Stimulated activated CD8-positive, alpha-beta memory T cell treated with anti-CD3 and anti-CD28 coated beads, Interleukin-12 subunit alpha, Interleukin-12 subunit beta, amount 100 ng/mL, for 4 hours (primary cell): ENCODE measurements at regions not wholly inside any gene's neighbourhood (a gene's known extent, or its start where the extent isn't known, plus 50 kb on each side); places are given as distances from the start of the nearest gene placed in this dataset.
"Not testable (repeated sequence)": the region's sequence is repeated elsewhere in the genome, so short reads cannot be mapped to it uniquely, and the experiment has no call there.

Experiments used
- DNase-seq: peaks from one replicate; pipeline ENCODE4 v3.0.0-alpha.2; 2020; ENCODE audit warnings: low read depth

- DNase-seq = no peak
Measured at GRCh38 chr15:91622235-91622634, 231.3 kb upstream of the SLCO3A1 start.

GRCh38 chr15:91622711-91623342 is 230.7 kb upstream of the SLCO3A1 start:
- no peak for DNase-seq

DNA sequence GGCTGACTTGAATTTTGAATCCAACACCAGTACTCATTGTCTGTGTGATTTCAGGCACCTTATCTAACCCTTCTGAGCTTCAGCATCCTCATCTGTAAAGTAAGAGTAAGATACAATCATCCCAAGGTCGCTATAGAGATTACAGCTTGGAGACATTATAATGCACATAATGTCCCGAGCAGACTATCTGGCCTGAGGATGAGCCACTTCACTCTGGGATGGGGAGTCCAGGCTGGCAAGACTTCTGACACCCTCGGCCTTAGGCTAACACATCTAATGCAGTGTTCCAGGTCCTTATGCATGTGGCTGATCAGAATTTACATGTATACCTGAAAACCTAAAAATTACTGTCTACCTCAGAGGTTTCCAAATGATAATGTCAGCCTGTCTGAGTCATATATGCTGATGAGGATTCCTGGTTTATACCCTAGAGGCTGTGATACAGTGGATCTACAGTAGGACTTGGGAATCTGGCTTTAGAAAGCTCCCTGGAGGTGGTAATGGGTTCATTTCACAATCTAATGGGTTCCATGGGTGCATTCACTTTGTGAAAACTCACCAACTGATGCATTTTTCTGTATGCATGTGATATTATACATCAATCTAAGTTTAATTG is 229.0 kb upstream of the SLCO3A1 start:
- DNase-seq = no peak

DNA sequence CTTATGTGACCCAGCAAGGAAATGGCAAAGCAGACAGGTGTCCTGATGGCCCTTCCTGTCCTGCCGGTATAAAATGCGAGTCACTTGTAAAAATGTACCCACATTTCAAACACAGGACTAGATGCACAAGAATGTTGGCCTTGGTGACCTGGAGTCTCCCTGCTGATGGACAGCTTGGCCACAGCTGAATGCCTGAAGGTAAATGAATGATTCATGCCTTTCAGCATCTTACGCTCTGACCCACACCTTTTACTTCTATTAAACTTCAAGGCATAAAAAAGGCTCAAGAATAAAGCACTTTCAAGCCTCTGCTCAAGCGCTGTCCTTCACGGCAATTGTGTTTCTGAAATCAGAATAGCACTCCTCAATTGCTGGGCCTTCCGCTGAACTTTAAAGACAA is 228.0 kb upstream of the SLCO3A1 start:
- DNase-seq = no peak

- DNase-seq = no peak
Measured at GRCh38 chr15:91627473-91628278, 225.8 kb upstream of the SLCO3A1 start.

- DNase-seq = no peak
Measured at GRCh38 chr15:91630090-91630489, 223.4 kb upstream of the SLCO3A1 start.

DNA sequence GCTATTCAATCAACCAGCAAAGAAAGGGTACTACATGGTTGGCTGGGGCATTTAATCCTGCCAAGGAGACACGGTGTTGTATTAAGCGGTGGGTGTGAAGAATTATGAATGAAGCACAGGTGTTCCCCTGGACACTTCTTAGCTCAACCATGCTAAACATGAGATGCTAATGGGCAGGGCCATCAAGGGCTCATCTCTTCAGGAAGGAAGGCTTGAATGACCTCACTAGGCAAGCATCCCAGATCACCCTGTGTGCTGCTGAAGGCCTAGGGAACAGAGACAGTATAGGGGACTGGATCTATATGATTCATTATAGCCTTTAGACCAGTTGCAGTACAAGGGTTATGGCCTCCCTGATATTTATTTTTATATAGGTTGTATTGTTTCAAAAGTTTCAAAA is 221.3 kb upstream of the SLCO3A1 start:
- DNase-seq = no peak

- no peak for DNase-seq
Measured at GRCh38 chr15:91632981-91633380, 220.5 kb upstream of the SLCO3A1 start.

- no peak for DNase-seq
Measured at GRCh38 chr15:91634179-91634578, 219.3 kb upstream of the SLCO3A1 start.

- no peak for DNase-seq
Measured at GRCh38 chr15:91635080-91635479, 218.4 kb upstream of the SLCO3A1 start.

DNA sequence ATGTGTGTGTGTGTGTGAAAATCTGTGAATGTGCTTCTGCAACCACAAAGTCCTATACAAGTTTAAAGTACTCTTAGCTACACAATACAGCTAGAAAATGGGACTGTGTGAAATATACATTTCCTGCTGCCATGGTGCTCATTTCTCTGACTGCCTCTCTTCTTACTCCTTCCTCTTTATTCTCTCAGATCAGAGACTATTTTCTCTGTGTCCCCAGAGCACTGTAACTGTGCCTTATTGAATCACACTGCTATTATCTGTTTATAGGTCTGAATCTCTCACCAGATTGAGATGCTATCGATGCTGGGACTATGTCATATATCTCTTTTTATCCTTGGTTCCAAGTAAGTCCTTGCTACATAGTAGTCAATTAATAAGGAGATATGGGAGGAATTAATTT is 217.9 kb upstream of the SLCO3A1 start:
- no peak for DNase-seq

GRCh38 chr15:91649016-91649415 is 204.5 kb upstream of the SLCO3A1 start:
- DNase-seq = no peak

DNA sequence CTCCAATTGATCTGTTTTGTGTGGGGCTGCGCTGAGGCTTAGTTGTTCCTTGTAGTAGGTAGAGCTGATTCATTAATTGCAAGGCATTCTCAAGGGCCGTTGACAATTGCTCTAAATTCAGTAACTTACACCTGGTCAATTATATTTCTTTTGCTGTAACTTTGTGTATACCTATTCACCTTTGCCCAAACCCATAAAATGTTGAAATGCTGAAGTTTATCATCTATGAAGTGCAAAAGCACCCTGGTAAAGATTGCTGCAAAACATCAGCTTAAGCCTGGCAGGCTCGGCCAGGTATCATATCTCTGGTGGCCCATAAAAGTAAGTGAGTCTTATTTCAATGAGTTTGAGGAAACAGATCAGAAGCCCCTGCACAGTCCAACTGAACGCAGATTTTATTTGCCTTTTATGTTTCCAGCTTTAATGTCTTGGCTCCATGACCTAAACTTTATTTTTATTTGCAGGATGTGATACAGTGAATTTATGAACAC is 203.6 kb upstream of the SLCO3A1 start:
- no peak for DNase-seq

GRCh38 chr15:91651251-91651650 is 202.3 kb upstream of the SLCO3A1 start:
- DNase-seq = no peak

DNA sequence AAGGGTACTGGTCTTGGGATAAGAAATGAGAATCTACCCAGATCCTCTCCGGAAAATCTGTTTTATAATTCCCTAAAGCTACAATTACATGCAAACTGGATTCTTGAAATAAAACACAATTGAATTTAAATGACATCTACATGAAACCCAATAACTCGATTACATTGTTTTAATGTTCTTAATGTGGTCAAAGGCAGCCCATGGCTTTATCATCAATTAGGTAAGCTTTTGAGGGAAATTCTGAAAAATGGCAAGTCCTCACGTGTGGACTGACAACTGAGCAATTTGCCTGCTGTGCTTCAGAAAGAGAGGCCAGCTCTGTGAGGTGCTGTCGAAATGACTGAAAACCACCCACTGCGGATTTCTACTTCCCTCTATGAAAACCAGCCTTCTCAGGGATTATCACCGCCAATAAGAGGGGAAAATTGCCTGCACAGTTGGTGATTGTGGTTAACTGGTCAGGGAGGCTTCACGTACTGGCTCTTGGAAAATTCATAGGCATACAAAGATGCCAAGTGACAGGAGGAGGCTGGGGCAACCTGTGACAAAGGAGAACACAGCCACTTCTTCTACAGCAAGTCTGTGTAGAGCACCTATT is 200.8 kb upstream of the SLCO3A1 start:
- DNase-seq = no peak

DNA sequence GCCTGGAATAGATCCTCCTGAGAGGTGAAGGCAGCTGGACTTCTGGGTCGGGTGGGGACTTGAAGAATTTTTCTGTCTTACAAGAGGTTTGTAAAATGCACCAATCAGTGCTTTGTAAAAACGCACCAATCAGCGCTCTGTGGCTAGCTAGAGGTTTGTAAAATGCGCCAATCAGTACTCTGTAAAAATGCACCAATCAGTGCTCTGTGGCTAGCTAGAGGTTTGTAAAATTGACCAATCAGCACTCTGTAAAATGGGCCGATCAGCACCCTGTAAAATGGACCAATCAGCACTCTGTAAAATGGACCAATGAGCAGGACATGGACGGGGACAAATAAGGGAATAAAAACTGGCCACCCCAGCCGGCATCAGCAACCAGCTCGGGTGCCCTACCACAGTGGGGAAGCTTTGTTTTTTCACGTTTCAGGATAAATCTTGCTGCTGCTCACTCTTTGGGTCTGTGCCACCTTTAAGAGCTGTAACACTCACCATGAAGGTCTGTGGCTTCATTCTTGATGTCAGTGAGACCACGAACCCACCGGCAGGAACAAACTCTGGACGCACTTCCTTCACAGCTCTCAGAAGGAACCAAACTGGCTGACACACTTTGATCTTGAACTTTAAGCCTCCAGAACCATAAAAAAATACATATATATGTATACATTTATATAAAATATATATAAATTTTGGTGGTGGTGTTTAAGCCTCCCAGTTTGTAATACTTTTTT is 197.8 kb upstream of the SLCO3A1 start:
- not testable (repeated sequence) for DNase-seq

DNA sequence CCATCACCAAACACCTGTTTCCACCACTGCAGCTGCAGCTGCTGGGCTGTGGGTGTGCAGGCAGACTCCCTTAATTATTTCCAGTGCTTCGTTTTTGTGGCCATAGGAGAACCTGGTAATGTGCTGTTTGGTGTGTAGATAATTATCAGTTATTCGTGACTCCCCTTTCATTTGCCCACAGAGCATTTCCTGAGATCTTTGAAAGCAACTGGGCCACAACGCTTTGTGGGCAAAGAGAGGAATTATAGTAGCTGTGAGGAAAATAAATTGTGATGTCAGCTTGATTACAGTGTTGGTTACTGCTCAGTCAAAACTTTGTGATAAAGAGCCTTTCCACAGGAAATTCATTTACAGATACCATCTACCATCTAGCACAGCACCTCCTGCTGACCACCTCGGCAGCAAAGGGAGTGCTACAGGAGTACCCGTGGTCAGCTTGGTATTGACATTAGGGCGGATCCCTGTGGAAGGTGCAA is 193.3 kb upstream of the SLCO3A1 start:
- DNase-seq = no peak

DNA sequence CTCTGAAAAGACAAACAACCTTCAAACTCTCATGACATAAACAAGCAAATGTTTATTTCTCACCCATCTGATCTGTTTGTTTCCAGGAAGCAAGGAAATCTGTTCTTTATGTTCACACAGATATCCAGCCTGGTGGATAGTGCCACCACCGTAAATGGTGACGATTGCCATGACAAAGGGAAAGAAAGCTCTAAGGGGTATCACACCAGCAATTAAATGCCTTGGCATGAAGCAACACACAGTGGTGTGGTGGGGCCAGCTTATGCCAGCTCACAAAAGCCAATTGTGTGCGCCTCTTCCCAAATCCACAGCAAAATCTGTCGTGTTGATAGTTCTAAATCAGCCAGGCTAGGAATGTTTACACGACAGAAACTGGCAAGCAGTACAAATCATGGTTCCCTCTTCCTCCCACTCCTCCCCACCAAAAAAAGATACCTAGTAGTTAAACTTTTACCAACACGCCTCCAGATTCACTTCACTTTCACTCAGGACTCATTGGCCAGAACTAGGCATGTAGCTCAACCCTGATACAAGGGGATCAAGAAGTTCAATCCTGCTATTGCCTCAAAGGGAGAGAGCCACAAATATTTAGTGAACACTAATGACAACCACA is 189.2 kb upstream of the SLCO3A1 start:
- no peak for DNase-seq

DNA sequence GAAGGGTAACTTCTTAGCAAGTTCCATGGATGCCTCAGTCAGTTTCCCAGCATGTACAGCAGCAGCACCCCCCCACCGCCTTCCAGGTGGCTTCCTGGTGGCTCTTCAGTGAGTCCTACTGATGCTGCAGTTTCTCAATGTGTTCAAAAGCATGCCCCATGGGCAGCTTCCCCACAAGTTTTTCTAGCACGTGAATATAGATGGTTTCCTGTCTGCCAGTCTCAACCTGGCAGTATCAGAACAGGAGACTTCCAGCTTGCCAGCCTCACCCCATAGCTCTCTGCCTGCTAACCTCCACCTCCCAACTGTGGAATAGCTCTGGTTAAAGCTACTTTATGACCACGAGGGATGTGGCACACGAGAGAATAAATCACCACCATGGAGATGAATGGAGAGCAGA is 188.3 kb upstream of the SLCO3A1 start:
- DNase-seq = no peak

DNA sequence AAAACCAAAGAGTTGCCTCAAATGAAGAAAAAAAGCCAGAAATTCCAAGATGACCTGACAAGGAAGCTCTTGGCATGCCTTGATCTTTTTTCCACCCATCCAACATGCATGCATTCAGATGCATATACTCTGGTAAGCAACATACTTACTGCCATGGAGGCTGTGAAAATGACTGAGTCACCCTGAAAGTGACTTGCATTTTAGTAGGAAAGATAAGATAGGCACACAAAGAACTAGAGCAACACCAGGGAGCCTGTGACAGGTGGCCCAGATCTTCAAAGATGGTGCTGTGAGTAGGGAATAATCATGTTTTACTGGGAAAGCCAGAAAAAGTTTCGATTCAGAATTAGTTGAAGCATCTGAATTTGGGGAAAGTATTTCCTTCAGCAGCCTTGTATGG is 185.1 kb upstream of the SLCO3A1 start:
- DNase-seq = no peak

- DNase-seq = no peak
Measured at GRCh38 chr15:91670108-91670507, 183.4 kb upstream of the SLCO3A1 start.

DNA sequence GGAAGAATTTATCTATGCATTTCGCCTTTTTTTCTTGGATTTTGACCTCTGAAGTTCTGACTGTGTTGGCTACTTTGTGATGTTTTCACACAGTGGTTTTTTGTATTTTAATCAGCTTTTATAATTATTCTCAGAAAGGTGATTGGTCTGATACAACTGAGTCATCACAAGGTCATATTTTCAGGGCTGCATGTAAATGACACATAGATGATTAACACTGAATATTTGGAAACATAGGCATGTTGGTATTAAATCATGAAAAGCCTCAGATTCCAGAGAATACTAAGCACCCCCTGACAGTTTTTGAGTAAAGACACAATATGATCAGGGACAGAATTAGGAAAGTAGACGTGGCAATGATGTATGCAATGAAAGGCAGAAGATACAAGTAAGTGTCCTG is 175.5 kb upstream of the SLCO3A1 start:
- DNase-seq = no peak
